CD4-positive, alpha-beta T cell (primary cell): ENCODE measurements at regions not wholly inside any gene's neighbourhood (a gene's known extent, or its start where the extent isn't known, plus 50 kb on each side); places are given as distances from the start of the nearest gene placed in this dataset.

Source experiments
- ATAC-seq: fragments of 200-7000 bp; cut with Tn5 transposase; one replicate; pipeline ENCODE4 v1.10.0; 2022; ENCODE audit warnings: mild to moderate bottlenecking; ENCODE audit not compliant: poor library complexity
- CTCF ChIA-PET: fragments of 350-600 bp; sonication (Branson Sonifier 250); formaldehyde crosslinking; loops from one replicate; lab custom pipeline; 2021; ENCODE audit warnings: antibody characterized with exemption, inconsistent platforms; lab: Charles Lee
- POLR2A ChIA-PET: fragments of 350-600 bp; sonication (Branson Sonifier 250); formaldehyde crosslinking; loops from one replicate; lab custom pipeline; 2021; ENCODE audit warnings: antibody characterized with exemption, inconsistent platforms; lab: Charles Lee
- DNase-seq, 14 experiments: peaks; one replicate each; pipeline ENCODE4 v3.0.0-alpha.2; 2013 to 2020; ENCODE audit warnings: mixed read lengths in 2 of 14
- H3K27ac ChIP-seq, 2 donors: one replicate each; pipeline versions ENCODE4 v1.5.1 to v1.7.0; 2013; ENCODE audit warnings: low read length in 2 of 2, low read depth in 1 of 2, mild to moderate bottlenecking in 1 of 2
- H3K27me3 ChIP-seq, 2 experiments: 1 replicate in 1 of 2; 2 replicates in 1 of 2; pipeline versions ENCODE4 v1.6.1 to v1.7.0; 2013; ENCODE audit warnings: low read length in 2 of 2, control low read depth in 1 of 2, mild to moderate bottlenecking in 1 of 2, moderate library complexity in 1 of 2; ENCODE audit not compliant: insufficient read depth in 2 of 2, control insufficient read depth in 1 of 2
- H3K36me3 ChIP-seq: one replicate; pipeline ENCODE4 v1.6.1; 2013; ENCODE audit warnings: low read length, control low read depth; ENCODE audit not compliant: insufficient read depth
- H3K4me1 ChIP-seq: one replicate; pipeline ENCODE4 v1.6.1; 2013; ENCODE audit warnings: low read length, control low read depth; ENCODE audit not compliant: insufficient read depth
- H3K4me3 ChIP-seq: one replicate; pipeline ENCODE4 v1.5.1; 2013; ENCODE audit warnings: mild to moderate bottlenecking, low read length, moderate library complexity
- H3K9me3 ChIP-seq, 2 experiments: 1 replicate in 1 of 2; 2 replicates in 1 of 2; pipeline versions ENCODE4 v1.6.1 to v1.7.0; 2013; ENCODE audit warnings: low read length in 2 of 2, mild to moderate bottlenecking in 2 of 2, control low read depth in 1 of 2, moderate library complexity in 1 of 2; ENCODE audit not compliant: control insufficient read depth in 1 of 2, insufficient read depth in 1 of 2
- H3K27ac Mint-ChIP-seq: one replicate; pipeline ENCODE4 v1.8.0; 2020; ENCODE audit warnings: mixed read lengths
- H3K27me3 Mint-ChIP-seq: one replicate; pipeline ENCODE4 v1.8.0; 2021; ENCODE audit warnings: mixed read lengths
- H3K36me3 Mint-ChIP-seq: one replicate; pipeline ENCODE4 v1.8.0; 2021; ENCODE audit warnings: low read depth, mixed read lengths
- H3K4me1 Mint-ChIP-seq: one replicate; pipeline ENCODE4 v1.8.0; 2021; ENCODE audit warnings: low read depth, mixed read lengths
- H3K4me3 Mint-ChIP-seq: one replicate; pipeline ENCODE4 v1.8.0; 2020; ENCODE audit warnings: mild to moderate bottlenecking, mixed read lengths
- H3K9me3 Mint-ChIP-seq: one replicate; pipeline ENCODE4 v1.8.0; 2020; ENCODE audit warnings: mixed read lengths
- CTCF ChIP-seq: fragments of 200-600 bp; IDR thresholded peaks from one replicate; pipeline ENCODE4 v1.8.0; 2022; ENCODE audit warnings: antibody characterized with exemption, mild to moderate bottlenecking
- intact Hi-C, 2 experiments: fragments of 100-400 bp; cut with DNase I in 1 of 2; cut with micrococcal nuclease in 1 of 2; formaldehyde crosslinking; loops; one replicate each; pipeline versions ENCODE4 v1.15.1 to v1.9.0; 2023 to 2025; cut with DNase I, micrococcal nuclease

GRCh38 chrX:55981603-55982002 is 250.6 kb upstream of the KLF8 start:
- Histone ChIP-seq H3K4me3 (no peak overlapping the region), H3K4me1 (no peaks in the 10 kb centered on the region), H3K27ac (no peak overlapping the region), H3K27me3 (no peaks in the 10 kb centered on the region), H3K36me3 (no peaks in the 10 kb centered on the region), H3K9me3 (peaks cover 3 to 5% of the 10 kb centered on the region in 2 experiments)
- DNase-seq, result no peak
- Mint-ChIP-seq H3K4me1 (peaks cover 5% of the 10 kb centered on the region), H3K36me3 (peaks cover 36% of the 10 kb centered on the region), H3K9me3 (peaks cover 5% of the 10 kb centered on the region), H3K27me3 (no peaks in the 10 kb centered on the region), H3K4me3 (no peak overlapping the region), H3K27ac (no peak overlapping the region)
- intact Hi-C loops, result no loop called here
- no peak for TF ChIP-seq CTCF
- ATAC-seq, result no peak
- ChIA-PET CTCF (no interaction called here), POLR2A (no interaction called here)

- Histone ChIP-seq H3K9me3 (peaks cover 0 to 7% of the 10 kb centered on the region in 2 experiments), H3K4me3 (no peak overlapping the region), H3K36me3 (no peaks in the 10 kb centered on the region), H3K27me3 (no peaks in the 10 kb centered on the region), H3K4me1 (no peaks in the 10 kb centered on the region), H3K27ac (no peak overlapping the region)
- H3K4me3 Mint-ChIP-seq, result no peak overlapping the region
- ChIA-PET CTCF (no interaction called here), POLR2A (no interaction called here)
- H3K9me3 Mint-ChIP-seq, result peaks cover 7% of the 10 kb centered on the region
- intact Hi-C loops, result no loop called here
- no peaks in the 10 kb centered on the region for H3K27me3 Mint-ChIP-seq
- DNase-seq (no peak), ATAC-seq (no peak)
- no peak overlapping the region for H3K27ac Mint-ChIP-seq
- TF ChIP-seq CTCF, result no peak
- no peaks in the 10 kb centered on the region for H3K4me1 Mint-ChIP-seq
- H3K36me3 Mint-ChIP-seq, result peaks cover 42% of the 10 kb centered on the region
These were observed 235.5 kb upstream of the KLF8 start for GRCh38 chrX:55996649-55997048.

- Mint-ChIP-seq H3K27ac (no peak overlapping the region), H3K4me1 (no peaks in the 10 kb centered on the region), H3K36me3 (peaks cover 21% of the 10 kb centered on the region), H3K9me3 (peaks cover 1% of the 10 kb centered on the region), H3K4me3 (no peak overlapping the region), H3K27me3 (no peaks in the 10 kb centered on the region)
- TF ChIP-seq CTCF, result no peak
- H3K4me1 ChIP-seq, result no peaks in the 10 kb centered on the region
- ChIA-PET CTCF (no interaction called here), POLR2A (no interaction called here)
- H3K27ac ChIP-seq, result no peak overlapping the region
- no peak for ATAC-seq
- H3K4me3 ChIP-seq, result no peak overlapping the region
- DNase-seq, result no peak
- no peaks in the 10 kb centered on the region for H3K27me3 ChIP-seq
- intact Hi-C loops, result no loop called here
- peaks cover 0 to 10% of the 10 kb centered on the region in 2 experiments for H3K9me3 ChIP-seq
- H3K36me3 ChIP-seq, result no peaks in the 10 kb centered on the region
These were observed 232.0 kb upstream of the KLF8 start for GRCh38 chrX:56000174-56000573.
